ENCODE measurements at regions not wholly inside any gene's neighbourhood (a gene's known extent, or its start where the extent isn't known, plus 50 kb on each side); places are given as distances from the start of the nearest gene placed in this dataset.

GRCh38 chr14:39957987-39958386 is 525.8 kb upstream of the FBXO33 start:
- DNase-seq: no peak

DNA sequence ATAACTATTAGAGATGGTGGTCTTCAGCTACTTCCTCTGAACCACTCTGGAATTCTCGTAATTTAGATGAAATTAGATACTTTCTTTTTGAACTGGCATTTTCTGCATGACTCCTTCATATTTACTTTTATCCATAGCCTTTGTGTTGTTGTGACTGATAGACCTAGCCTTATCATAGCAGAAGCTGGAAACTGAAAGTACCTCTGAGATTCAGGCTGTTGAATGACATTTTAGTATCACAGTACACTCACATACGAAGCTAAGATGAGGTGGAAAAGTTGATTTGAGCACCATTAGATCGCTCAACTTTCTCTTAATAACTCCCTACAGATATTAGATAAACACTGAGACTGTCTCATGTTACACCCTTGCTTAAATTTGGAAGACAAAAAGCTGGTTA is 525.1 kb upstream of the FBXO33 start:
- no peak for DNase-seq

GRCh38 chr14:39956372-39956771 is 524.1 kb upstream of the FBXO33 start:
- DNase-seq: no peak

DNA sequence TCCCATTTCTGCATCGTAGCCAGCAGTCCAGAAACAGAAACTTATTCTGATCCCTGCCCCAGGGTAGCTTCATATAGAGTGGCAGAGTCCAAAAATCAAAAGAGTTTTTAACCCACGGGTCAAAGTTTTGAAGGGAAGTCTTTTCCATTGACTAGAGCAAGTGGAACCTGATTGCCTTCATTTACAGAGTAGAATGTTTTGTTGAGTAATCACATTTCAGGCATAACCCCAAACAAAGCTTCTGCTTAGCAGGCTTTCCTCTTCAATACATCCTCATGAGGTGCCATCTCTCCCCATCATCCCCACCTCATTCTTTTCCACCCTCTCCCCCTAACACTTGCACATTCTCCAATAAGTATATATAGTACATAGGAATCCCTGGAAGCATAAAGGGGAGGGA is 516.0 kb upstream of the FBXO33 start:
- no peak for DNase-seq

DNA sequence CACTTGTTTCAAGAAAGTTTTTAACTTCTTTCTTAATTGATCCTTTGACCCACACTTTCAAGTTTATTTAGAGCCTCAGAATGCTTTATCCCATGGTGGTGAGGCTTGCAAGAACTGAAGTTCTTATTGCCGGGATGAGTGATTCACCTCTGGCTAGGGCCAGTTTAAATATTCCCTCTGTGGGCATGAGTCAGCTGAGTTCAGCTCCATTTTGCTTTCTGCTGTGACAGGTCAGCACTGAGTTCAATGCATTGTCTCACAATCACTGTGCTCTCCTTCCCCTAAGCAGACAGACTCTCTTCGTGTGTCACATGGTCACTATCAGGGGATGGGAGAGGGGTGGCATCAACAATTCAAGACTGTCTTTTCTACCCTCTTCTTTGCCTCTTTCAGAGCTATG is 514.6 kb upstream of the FBXO33 start:
- DNase-seq: no peak

GRCh38 chr14:39939023-39939422 is 506.8 kb upstream of the FBXO33 start:
- no peak for DNase-seq

DNA sequence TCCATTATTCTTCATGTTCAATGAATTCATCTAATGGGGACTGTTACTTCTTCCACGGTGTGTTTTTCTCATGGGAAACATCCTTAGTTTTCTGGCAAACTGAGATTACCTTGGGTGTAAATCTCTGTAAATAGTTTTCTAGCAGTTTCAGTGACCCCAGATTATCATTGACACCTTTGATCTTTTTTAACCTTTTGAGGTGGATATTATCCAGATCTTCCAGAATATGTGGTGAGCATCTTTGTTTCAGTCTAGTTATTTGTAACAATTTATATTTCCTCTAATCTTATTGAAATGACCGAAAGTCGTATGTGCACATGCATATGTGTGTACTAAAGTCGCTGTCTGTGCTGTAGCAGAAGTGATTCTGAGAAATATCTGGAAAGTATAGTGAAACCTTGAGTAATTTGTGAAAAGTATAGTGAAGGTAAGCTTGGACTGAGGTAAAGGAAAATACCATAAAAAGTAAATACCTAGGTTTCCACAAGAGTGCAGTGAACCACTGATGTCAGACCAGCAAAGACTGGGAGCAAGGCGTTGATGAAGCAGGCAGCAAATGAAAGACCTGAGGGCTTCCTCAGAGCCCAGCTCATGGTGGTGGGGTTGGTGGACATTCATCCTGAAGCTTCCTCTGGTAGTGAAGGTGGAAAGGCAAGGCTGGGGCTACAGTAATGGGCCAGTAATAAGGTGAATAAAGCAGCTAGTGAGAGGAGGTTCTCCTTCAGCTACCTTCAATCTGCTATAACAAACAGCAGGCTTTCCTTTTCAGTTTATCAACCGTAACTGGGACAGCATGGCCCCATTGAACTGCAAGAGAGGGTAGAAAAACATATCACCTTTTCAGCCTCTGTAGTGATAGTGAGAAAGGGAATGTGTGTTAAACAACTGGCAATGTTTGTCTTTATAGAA is 480.2 kb upstream of the FBXO33 start:
- DNase-seq: no peak

GRCh38 chr14:39897657-39898056 is 465.4 kb upstream of the FBXO33 start:
- DNase-seq: no peak

GRCh38 chr14:39890026-39890425 is 457.8 kb upstream of the FBXO33 start:
- DNase-seq: no peak

DNA sequence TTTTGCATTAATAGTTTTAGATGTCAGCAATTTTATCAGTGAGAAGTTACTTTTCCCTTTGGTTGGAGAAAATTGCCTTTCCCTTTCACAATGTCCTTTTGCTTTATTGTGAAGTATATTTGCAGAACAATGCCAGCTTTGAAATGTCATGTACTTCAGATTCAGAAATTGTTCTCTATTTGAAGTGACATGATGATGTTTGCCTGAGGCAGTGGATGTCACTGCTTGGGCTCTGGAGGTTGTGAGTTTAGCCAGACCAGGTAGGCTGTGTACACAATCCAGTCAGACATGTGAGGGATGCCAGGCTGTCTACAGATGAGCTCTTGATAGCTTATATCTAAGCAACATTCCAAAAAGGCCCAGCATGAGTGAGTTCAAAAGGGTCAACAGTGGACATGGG is 451.9 kb upstream of the FBXO33 start:
- no peak for DNase-seq

DNA sequence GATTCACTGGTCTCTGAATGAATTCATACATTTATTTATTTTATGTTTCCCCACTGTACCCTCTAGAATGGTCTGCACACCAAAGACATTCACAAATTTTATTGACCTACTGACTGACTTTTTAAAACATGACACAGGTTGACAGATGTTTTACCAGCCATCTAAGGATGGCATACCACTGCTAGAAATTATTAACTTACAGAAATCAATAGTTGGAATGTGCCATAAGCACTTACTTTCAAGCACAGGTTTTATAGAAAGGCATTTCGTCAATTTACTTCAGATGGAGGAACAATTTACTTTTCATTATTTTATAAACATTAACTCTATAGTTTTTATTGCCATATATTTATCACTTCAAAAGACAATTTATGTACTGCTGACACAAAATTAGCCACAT is 448.7 kb upstream of the FBXO33 start:
- DNase-seq: no peak

DNA sequence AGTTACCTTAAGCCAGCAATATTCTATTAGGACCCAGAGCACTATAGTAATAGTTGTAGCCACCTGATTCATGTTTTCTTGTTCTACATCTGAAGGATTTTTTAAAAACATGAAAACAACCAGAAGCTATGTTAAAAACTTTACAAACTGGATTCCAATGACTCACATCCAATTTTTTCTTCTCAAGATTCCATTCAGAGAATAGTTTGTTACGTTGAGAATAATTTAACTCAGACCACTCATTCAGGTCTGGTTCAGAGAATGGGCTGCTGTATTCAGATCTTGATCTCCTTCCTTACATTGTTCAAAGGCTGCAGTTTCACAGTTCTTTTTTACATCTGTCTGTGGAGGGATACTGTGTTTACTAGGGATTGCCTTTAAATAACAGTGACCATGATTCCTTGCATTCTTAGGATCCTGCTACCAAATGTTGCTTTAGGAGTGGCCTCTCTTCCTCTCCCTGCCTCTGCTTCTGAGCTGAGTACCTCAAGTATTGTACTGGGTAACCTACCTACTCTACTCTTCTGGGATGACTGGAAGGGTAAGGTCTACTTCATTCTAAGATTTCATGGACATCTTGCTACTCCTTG is 448.0 kb upstream of the FBXO33 start:
- DNase-seq: no peak

- no peak for DNase-seq
These were observed 445.5 kb upstream of the FBXO33 start for GRCh38 chr14:39877577-39878190.

DNA sequence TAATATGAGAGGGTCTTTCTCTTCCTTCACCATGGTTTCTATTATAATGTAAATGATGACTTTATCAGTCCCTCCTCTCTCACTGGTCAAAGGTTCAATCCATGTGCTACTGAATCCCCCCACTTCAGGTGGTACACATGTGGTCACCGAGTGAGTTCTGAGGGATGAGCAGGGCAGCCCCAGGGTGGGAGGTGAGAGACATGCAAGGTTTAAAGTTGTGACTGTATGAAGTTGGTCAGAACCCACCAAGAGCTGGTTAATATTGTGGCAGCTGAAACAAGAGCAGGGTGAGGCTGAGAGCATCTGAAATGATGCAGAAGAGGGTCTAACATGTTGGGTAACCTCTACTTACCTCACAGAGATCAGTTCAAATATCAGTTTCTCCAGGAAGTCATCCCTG is 444.7 kb upstream of the FBXO33 start:
- DNase-seq: no peak

DNA sequence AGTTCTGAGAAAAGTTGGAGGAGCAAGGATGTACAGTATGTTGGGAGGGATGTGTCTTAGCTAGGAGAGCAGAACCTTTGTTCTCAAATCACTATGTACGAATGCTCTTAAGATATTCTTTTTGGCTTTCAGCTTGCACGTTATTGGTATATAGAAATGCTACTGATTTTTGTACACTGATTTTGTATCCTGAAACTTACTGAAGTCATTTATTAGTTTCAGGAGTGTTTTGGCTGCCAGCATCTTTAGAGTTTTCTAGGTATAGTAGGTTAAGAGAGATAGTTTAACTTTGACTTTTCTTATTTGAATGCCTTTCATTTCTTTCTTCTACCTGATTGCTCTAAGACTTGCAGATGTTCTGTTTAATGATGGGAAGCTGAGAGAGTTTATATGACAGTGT is 442.8 kb upstream of the FBXO33 start:
- DNase-seq: no peak

DNA sequence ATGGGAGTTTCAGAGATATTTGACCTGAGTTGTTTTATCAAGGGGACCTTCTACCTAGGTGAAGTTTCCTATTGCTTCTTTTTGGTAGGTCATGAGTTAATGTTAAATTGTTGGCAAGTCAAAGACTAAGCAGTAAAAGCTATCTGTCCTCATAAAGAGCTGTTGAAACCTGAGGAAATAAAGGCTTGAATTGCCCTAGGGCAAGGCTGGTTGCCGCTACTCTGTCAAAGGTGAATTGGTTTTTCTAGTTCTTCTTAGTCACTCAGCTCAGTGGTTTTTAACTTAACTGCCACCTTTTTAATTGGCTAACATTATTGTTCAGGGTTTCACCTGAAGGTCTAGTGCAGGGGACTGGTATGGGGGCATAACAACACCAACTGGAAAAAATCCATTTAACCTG is 441.6 kb upstream of the FBXO33 start:
- DNase-seq: no peak

DNA sequence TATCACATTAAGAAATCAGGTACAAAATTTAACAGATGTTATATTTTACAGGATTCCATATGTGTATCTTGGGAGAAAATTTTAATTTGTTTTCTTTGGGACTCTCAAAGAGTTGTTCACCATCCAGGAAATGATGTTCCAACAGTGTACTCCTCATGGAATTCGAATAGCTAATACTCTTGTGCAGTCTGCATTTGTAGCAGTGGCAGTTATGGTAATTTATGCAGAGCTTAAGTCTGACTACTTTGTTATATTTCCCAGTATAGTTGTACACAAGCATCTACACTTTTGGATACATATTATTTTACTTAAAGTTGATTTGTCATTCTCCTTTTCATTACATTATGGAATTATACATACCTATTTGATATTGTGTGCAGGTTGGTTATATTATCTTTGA is 436.7 kb upstream of the FBXO33 start:
- no peak for DNase-seq

GRCh38 chr14:39868251-39868650 is 436.0 kb upstream of the FBXO33 start:
- no peak for DNase-seq

- no peak for DNase-seq
These were observed 431.2 kb upstream of the FBXO33 start for GRCh38 chr14:39863441-39863840.

DNA sequence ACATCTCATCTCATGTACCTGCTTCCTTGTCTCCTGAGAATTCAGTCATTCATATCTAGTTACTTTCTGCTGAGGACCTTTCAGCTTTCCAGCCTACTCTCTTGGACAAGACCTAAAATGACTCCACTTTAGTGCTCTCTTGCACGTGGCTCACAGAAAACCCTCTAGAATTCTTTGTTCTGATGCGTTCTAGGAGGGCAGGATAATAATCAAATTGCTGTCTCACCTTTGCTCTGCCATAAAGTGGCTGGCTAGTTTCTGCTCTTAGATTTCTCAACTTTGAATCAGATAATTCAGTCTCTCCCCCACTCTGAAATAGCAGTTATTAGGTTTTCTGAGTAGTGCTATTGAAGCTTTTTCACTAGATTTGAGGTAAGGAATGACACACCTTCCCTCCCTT is 429.5 kb upstream of the FBXO33 start:
- DNase-seq: no peak

DNA sequence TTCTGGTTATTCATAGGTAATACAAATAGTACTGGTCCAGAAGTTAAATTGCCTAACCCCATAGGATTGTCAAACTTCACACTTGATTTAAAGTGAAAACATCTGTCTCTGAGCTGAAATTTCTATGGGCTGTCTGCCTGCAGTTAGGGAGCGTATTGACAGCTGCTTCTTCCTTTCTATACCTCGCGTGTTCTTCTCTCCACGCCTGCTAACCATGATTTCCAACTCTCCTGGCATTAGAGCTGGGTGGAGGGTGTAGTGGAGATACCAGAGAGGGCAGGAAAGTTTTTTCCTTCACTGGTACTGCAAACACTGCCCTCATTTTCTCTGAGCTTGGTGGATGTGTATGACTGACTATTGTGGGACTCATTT is 429.0 kb upstream of the FBXO33 start:
- no peak for DNase-seq

- no peak for DNase-seq
These were observed 428.5 kb upstream of the FBXO33 start for GRCh38 chr14:39860596-39861228.

- no peak for DNase-seq
These were observed 427.1 kb upstream of the FBXO33 start for GRCh38 chr14:39859314-39859713.

Measured in inflammatory macrophage (primary cell).